Thoracic aorta (tissue), 2 donors: ENCODE measurements at regions not wholly inside any gene's neighbourhood (a gene's known extent, or its start where the extent isn't known, plus 50 kb on each side); places are given as distances from the start of the nearest gene placed in this dataset.

Experiments
- ATAC-seq: fragments of 150-250 bp; one replicate; pipeline ENCODE4 v1.8.0; 2017; ENCODE audit warnings: low read depth; ENCODE audit not compliant: insufficient number of reproducible peaks, low FRiP score
- DNase-seq: peaks from one replicate; pipeline ENCODE4 v3.0.0-alpha.2; 2020; ENCODE audit warnings: low spot score
- H3K27ac ChIP-seq, 2 donors: fragments of 200-600 bp; sonication (generic); 1 replicate in 1 of 2; 2 replicates in 1 of 2; pipeline ENCODE4 v1.5.1; 2016; ENCODE audit warnings: mild to moderate bottlenecking in 2 of 2, moderate library complexity in 2 of 2
- H3K27me3 ChIP-seq: fragments of 200-600 bp; sonication (generic); replicated peaks from 2 replicates; pipeline ENCODE4 v1.6.0; 2016; ENCODE audit warnings: mild to moderate bottlenecking; ENCODE audit not compliant: insufficient read depth
- H3K36me3 ChIP-seq: fragments of 200-600 bp; sonication (generic); one replicate; pipeline ENCODE4 v1.5.1; 2016
- H3K4me1 ChIP-seq, 2 donors: fragments of 200-600 bp; sonication (generic); 1 replicate in 1 of 2; 2 replicates in 1 of 2; pipeline versions ENCODE4 v1.5.1 to v1.6.0; 2016; ENCODE audit warnings: low read depth in 2 of 2, mild to moderate bottlenecking in 1 of 2; ENCODE audit not compliant: control insufficient read depth in 1 of 2
- H3K4me3 ChIP-seq: fragments of 200-600 bp; sonication (generic); 2 replicates; pipeline ENCODE4 v1.5.1; 2016; ENCODE audit warnings: mild to moderate bottlenecking
- H3K9me3 ChIP-seq: fragments of 200-600 bp; sonication (generic); 2 replicates; pipeline ENCODE4 v1.5.1; 2016
- TF ChIP-seq, protein P1 (sequence below): fragments of 200-600 bp; sonication (generic); IDR thresholded peaks from one replicate; pipeline ENCODE4 v1.5.1; 2019; ENCODE audit warnings: antibody characterized with exemption

DNA sequence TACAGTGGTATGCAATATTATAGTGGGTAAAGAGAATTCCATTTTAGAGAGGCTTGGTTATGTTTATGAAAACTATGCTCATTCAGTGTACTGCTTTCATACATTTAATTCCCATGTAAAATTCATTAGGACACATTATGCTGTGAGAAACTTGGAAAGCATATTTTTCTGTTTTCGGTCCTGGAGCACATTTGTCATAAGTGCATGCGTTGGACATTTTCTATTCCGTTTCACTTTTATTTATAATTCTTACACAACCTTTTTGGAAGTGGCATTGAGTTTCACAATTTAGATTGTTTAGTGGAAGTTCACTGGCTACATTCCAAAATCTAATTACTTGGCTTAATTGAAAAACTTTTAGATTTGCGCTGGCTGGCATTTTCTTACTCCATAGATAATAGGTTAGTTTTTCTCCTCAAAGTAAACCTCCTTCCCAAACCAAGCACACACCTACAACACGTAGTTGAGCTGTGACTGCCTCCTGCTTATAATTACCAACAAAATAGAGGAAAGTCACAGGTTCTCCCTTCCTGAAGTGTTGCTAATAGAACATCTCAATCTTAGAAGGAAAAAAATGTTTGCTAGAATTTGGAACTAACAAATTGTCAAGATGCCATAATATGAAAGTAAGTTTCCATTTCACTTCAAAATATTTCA is 938.5 kb downstream of the TRHDE start:
- no peak overlapping the region for H3K4me3 ChIP-seq
- H3K4me1 ChIP-seq, result no peaks in the 10 kb centered on the region
- no peaks in the 10 kb centered on the region for H3K27me3 ChIP-seq
- no peak for ATAC-seq
- H3K9me3 ChIP-seq, result no peaks in the 10 kb centered on the region
- H3K36me3 ChIP-seq, result no peaks in the 10 kb centered on the region
- no peak overlapping the region for H3K27ac ChIP-seq
- TF ChIP-seq, protein P1, sequence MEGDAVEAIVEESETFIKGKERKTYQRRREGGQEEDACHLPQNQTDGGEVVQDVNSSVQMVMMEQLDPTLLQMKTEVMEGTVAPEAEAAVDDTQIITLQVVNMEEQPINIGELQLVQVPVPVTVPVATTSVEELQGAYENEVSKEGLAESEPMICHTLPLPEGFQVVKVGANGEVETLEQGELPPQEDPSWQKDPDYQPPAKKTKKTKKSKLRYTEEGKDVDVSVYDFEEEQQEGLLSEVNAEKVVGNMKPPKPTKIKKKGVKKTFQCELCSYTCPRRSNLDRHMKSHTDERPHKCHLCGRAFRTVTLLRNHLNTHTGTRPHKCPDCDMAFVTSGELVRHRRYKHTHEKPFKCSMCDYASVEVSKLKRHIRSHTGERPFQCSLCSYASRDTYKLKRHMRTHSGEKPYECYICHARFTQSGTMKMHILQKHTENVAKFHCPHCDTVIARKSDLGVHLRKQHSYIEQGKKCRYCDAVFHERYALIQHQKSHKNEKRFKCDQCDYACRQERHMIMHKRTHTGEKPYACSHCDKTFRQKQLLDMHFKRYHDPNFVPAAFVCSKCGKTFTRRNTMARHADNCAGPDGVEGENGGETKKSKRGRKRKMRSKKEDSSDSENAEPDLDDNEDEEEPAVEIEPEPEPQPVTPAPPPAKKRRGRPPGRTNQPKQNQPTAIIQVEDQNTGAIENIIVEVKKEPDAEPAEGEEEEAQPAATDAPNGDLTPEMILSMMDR, result no peak
- DNase-seq, result no peak

DNA sequence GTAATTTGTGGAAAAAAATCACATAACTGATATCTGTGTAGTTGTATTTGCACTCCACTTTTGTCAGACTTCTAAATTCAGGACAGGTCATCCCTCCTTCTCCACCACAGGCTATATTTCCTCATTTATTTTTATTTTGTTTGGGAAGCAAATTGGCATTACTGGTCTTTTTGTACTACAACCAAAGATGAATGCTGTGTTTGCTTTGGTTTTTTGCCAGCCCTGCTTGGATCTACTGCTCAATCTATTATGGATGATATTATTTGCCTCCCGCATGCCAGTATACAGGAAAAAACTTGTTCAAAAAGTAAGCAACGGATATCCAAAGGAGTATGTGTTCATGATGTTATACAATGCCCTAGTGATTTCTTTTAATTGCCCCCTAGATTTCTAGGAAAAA is 948.8 kb downstream of the TRHDE start:
- Histone ChIP-seq H3K4me1 (no peaks in the 10 kb centered on the region), H3K36me3 (no peaks in the 10 kb centered on the region), H3K4me3 (no peak overlapping the region), H3K27ac (no peak overlapping the region), H3K27me3 (no peaks in the 10 kb centered on the region), H3K9me3 (no peaks in the 10 kb centered on the region)
- ATAC-seq (no peak), DNase-seq (no peak)
- TF ChIP-seq, protein P1, result no peak

DNA sequence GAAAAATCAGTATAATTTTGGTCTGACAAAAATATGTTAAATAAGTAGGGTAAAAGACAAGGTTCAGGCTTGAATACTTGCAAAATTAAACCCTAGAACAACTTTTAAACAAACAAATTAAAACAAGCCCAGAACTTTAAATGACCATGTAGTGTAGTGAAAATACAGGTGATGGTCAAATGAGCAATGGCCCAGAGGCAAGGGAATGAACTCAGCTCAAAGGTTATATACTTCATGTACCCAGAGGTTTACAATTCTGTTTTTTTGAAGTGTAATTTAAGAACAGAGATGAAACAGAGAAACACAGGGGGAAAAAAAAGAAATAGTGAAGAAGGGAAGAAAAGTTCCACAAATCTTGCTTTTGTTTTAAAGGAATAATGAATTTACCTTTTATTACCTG is 949.2 kb downstream of the TRHDE start:
- TF ChIP-seq, protein P1, result no peak
- DNase-seq (no peak), ATAC-seq (no peak)
- H3K36me3 ChIP-seq, result no peaks in the 10 kb centered on the region
- no peak overlapping the region for H3K27ac ChIP-seq
- H3K9me3 ChIP-seq, result no peaks in the 10 kb centered on the region
- H3K4me1 ChIP-seq, result no peaks in the 10 kb centered on the region
- no peaks in the 10 kb centered on the region for H3K27me3 ChIP-seq
- no peak overlapping the region for H3K4me3 ChIP-seq

DNA sequence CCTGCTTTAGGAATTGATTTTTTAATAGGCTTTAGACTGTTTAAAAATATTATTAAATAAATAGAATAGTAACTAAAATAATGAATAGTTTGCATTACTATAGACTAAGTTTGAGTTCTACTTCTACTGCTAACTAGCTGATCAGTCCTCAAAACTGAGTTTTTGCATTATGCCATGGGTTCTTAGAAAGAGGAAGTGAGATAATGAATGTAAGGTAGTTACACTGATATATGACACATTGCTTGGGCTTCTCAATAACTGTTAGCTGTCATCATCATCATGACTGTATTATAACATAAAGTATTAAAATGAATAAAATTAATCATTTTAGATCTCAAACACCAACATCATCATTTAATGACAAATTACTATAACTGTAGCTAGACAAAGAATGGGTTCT is 949.7 kb downstream of the TRHDE start:
- ATAC-seq (no peak), DNase-seq (no peak)
- no peaks in the 10 kb centered on the region for H3K4me1 ChIP-seq
- no peaks in the 10 kb centered on the region for H3K27me3 ChIP-seq
- H3K36me3 ChIP-seq, result no peaks in the 10 kb centered on the region
- H3K27ac ChIP-seq, result no peak overlapping the region
- H3K9me3 ChIP-seq, result no peaks in the 10 kb centered on the region
- TF ChIP-seq, protein P1, result no peak
- H3K4me3 ChIP-seq, result no peak overlapping the region

DNA sequence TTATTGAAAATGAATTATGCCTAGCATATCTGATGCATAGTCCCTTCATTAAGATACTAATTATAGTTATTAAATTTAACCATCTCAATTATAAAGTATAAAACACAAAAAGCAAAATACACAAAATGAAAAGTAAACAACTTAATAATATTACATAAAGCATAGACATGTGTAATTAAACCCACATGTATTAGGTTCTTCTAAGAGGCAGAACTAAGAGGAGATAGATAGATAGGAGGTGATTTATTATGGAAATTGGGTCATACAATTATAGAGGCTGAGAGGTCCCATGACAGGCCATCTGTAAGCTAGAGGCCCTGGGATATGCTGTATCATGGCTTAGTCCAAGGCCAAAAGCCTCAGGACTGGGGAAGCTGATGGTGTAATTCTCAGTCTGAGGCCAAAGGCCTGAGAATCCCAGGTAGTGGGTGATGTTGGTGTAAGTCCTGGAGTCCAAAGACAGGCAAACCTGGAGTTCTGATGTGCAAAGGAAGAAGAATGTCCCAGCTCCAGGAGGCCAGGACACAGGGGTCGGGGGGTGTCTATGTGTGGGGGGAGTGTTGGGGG is 953.3 kb downstream of the TRHDE start:
- Histone ChIP-seq H3K9me3 (no peaks in the 10 kb centered on the region), H3K4me1 (no peaks in the 10 kb centered on the region), H3K27me3 (no peaks in the 10 kb centered on the region), H3K36me3 (no peaks in the 10 kb centered on the region), H3K4me3 (no peak overlapping the region), H3K27ac (no peak overlapping the region)
- TF ChIP-seq, protein P1, result no peak
- ATAC-seq (no peak), DNase-seq (no peak)
